Vagina (tissue), 2 donors: ENCODE measurements at regions not wholly inside any gene's neighbourhood (a gene's known extent, or its start where the extent isn't known, plus 50 kb on each side); places are given as distances from the start of the nearest gene placed in this dataset.

Experiments used
- DNase-seq, 2 donors: peaks; one replicate each; pipeline ENCODE4 v3.0.0-alpha.2; 2017; ENCODE audit errors: extremely low spot score in 2 of 2
- H3K27ac ChIP-seq: fragments of 200-600 bp; sonication (generic); one replicate; pipeline ENCODE4 v1.5.1; 2019
- H3K27me3 ChIP-seq: fragments of 200-600 bp; sonication (generic); one replicate; pipeline ENCODE4 v1.5.1; 2019
- H3K36me3 ChIP-seq, 2 donors: fragments of 200-600 bp; sonication (generic); one replicate each; pipeline ENCODE4 v1.5.1; 2017 to 2019
- H3K4me1 ChIP-seq: fragments of 200-600 bp; sonication (generic); one replicate; pipeline ENCODE4 v1.5.1; 2019
- H3K4me3 ChIP-seq, 2 donors: fragments of 200-600 bp; sonication (generic); 1 replicate in 1 of 2; 2 replicates in 1 of 2; pipeline ENCODE4 v1.5.1; 2016 to 2019
- H3K9me3 ChIP-seq: fragments of 200-600 bp; sonication (generic); one replicate; pipeline ENCODE4 v1.5.1; 2019
- POLR2A ChIP-seq, 2 donors: fragments of 450-650 bp; IDR thresholded peaks; one replicate each; pipeline ENCODE4 v1.6.1; 2017; ENCODE audit warnings: antibody characterized with exemption in 2 of 2, mild to moderate bottlenecking in 2 of 2, moderate library complexity in 2 of 2
- POLR2AphosphoS5 ChIP-seq, 2 donors: sonication (generic); formaldehyde crosslinking; IDR thresholded peaks; one replicate each; pipeline ENCODE4 v1.9.0; 2017; ENCODE audit warnings: antibody characterized with exemption in 2 of 2, mild to moderate bottlenecking in 2 of 2, low read depth in 1 of 2; ENCODE audit not compliant: insufficient read depth in 1 of 2
- intact Hi-C: fragments of 100-400 bp; cut with DNase I; formaldehyde crosslinking; loops from one replicate; pipeline ENCODE4 v1.15.1; 2023
- TF ChIP-seq, protein P1 (sequence below), 3 experiments: fragments of 450-650 bp in 2 of 3; fragments of 200-600 bp in 1 of 3; sonication (generic) in 1 of 3; IDR thresholded peaks; one replicate each; pipeline ENCODE4 v1.5.1; 2017 to 2019; ENCODE audit warnings: antibody characterized with exemption in 3 of 3, mild to moderate bottlenecking in 2 of 3, moderate library complexity in 2 of 3

DNA sequence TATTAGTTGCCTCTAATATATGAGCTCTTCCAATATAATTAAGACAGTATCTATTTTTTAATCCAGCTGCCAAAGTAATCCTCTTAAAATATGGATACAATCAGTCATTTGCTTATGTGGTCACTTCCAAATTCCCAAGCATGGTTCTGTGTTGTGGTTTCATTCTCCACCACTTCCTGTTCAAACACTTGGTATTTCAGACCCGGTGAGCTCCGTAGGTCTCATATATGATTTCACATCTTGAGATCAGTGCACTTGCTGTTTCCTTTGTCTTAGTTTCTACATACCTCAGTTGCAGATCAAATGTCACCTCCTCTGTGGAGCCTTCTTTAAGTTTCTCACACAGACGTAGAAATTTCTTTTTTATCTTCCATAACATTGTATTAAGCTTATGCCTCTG is 254.2 kb downstream of the KCNS3 start:
- no peak for DNase-seq
- intact Hi-C loops = no loop called here
- H3K4me3 ChIP-seq = no peak overlapping the region
- H3K9me3 ChIP-seq = no peaks in the 10 kb centered on the region
- H3K4me1 ChIP-seq = no peaks in the 10 kb centered on the region
- no peaks in the 10 kb centered on the region for H3K36me3 ChIP-seq
- no peak for TF ChIP-seq POLR2A (IDR thresholded peaks at IDR 0.05)
- TF ChIP-seq, protein P1, sequence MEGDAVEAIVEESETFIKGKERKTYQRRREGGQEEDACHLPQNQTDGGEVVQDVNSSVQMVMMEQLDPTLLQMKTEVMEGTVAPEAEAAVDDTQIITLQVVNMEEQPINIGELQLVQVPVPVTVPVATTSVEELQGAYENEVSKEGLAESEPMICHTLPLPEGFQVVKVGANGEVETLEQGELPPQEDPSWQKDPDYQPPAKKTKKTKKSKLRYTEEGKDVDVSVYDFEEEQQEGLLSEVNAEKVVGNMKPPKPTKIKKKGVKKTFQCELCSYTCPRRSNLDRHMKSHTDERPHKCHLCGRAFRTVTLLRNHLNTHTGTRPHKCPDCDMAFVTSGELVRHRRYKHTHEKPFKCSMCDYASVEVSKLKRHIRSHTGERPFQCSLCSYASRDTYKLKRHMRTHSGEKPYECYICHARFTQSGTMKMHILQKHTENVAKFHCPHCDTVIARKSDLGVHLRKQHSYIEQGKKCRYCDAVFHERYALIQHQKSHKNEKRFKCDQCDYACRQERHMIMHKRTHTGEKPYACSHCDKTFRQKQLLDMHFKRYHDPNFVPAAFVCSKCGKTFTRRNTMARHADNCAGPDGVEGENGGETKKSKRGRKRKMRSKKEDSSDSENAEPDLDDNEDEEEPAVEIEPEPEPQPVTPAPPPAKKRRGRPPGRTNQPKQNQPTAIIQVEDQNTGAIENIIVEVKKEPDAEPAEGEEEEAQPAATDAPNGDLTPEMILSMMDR (IDR thresholded peaks at IDR 0.05) = no peak
- H3K27ac ChIP-seq = no peak overlapping the region
- no peaks in the 10 kb centered on the region for H3K27me3 ChIP-seq

DNA sequence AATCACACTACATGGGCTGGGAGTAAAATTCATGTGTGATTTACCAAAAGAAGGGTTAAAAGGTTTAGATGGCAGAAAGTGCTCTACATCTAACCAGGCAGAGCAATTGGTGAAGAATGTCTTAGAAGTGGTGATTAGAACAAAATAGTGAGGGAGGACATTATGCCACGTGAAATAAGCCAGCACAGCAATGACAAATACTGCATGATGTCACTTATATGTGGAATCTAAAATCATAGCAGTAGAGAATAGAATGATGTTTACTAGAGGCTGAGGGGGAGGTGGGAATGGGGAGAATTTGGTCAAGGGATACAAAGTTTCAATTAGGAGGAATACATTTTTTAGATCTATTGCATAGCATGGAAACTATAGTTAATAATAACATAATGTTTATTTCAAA is 253.3 kb downstream of the KCNS3 start:
- Histone ChIP-seq H3K4me3 (no peak overlapping the region), H3K4me1 (no peaks in the 10 kb centered on the region), H3K9me3 (no peaks in the 10 kb centered on the region), H3K27me3 (no peaks in the 10 kb centered on the region), H3K27ac (no peak overlapping the region), H3K36me3 (no peaks in the 10 kb centered on the region)
- TF ChIP-seq POLR2A (IDR thresholded peaks at IDR 0.05) (no peak), POLR2AphosphoS5 (IDR thresholded peaks at IDR 0.05; ENCODE audit: insufficient read depth in 1 of 2, low read depth in 1 of 2) (no peak)
- TF ChIP-seq, protein P1 (IDR thresholded peaks at IDR 0.05) = no peak
- intact Hi-C loops = no loop called here
- no peak for DNase-seq

DNA sequence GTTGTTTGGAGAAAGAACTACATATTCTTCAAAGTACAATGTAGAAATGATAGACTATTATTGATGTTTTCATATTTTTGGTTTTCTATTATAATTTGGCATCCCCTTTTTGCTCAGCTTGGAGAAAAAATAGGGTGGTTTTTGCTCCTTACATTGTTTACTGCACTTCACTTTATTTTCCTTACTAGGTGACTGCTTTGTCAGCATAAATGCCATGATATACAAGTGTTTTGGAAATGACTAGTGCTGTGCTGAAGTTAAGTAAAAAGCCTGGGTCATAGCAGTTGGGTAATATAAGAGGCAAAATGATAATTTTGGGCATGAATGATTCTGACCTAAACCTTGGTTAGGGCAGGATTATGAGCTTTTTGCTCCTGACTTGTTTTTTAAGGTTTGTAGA is 250.9 kb downstream of the KCNS3 start:
- Histone ChIP-seq H3K4me1 (no peaks in the 10 kb centered on the region), H3K27ac (no peak overlapping the region), H3K27me3 (no peaks in the 10 kb centered on the region), H3K9me3 (no peaks in the 10 kb centered on the region), H3K4me3 (no peak overlapping the region), H3K36me3 (no peaks in the 10 kb centered on the region)
- intact Hi-C loops = no loop called here
- DNase-seq = no peak
- TF ChIP-seq, protein P1 (IDR thresholded peaks at IDR 0.05) = no peak
- TF ChIP-seq POLR2A (IDR thresholded peaks at IDR 0.05) (no peak), POLR2AphosphoS5 (IDR thresholded peaks at IDR 0.05; ENCODE audit: insufficient read depth in 1 of 2, low read depth in 1 of 2) (no peak)

DNA sequence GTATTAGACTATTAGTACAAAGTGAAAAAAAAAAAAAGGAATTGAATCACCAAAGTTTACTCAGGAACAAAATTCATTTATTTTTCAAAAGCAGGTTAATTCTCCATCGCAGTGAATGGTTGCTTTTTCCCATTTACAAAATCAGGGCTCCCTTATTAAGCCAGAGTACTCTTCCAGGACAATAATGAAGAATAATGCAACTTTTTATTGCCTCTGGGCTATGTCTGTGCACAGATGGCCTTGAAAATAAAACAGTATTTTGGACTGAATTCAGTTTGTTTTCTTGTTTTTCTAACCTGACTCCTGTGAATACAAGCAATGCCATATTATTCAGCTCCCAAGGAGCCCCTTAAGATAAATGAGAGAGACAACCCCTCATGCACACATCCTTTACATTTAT is 246.8 kb downstream of the KCNS3 start:
- no peak for TF ChIP-seq POLR2AphosphoS5 (IDR thresholded peaks at IDR 0.05; ENCODE audit: insufficient read depth in 1 of 2, low read depth in 1 of 2)
- TF ChIP-seq POLR2A (IDR thresholded peaks at IDR 0.05) = no peak
- TF ChIP-seq, protein P1 (IDR thresholded peaks at IDR 0.05) = no peak
- no peaks in the 10 kb centered on the region for H3K4me1 ChIP-seq
- no peaks in the 10 kb centered on the region for H3K27me3 ChIP-seq
- no peak for DNase-seq
- H3K9me3 ChIP-seq = no peaks in the 10 kb centered on the region
- no peak overlapping the region for H3K27ac ChIP-seq
- H3K36me3 ChIP-seq = no peaks in the 10 kb centered on the region
- intact Hi-C loops = no loop called here
- no peak overlapping the region for H3K4me3 ChIP-seq

DNA sequence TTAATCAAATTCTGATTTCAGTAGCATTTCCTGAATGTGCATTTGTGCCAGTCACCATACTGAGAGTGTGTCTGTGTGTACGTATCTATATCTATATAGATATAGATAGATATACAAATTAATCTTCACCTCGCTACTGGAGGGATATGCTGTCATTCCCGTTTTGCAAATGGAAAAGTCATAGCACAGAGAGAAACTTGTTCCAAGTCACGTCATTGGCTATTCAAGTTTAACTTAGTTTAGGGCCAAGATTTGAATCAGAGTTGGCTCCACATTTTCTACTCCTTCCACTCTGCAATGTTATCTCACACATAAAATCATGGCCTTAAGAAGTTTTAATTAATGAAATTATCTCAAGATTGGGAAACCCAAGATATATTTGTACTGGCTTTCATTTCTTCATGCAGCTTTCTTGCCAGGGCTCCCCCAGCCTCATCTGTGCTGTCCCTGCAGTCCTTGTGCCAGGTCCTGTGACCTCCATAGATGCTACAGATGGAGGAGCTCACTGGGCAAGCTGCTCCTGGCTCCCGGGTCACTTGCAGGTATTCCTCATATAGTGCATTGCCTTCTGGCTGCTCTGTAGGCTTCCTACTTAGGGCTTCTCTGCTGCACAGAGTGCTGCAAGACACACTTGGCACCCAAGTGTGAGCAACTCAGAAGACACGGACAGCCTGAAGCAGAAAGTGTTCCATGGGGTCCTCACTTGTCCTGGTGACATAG is 245.8 kb downstream of the KCNS3 start:
- no peaks in the 10 kb centered on the region for H3K27me3 ChIP-seq
- H3K4me3 ChIP-seq = no peak overlapping the region
- no peak for DNase-seq
- no peaks in the 10 kb centered on the region for H3K9me3 ChIP-seq
- no peaks in the 10 kb centered on the region for H3K4me1 ChIP-seq
- intact Hi-C loops = no loop called here
- no peak overlapping the region for H3K27ac ChIP-seq
- no peaks in the 10 kb centered on the region for H3K36me3 ChIP-seq
- TF ChIP-seq POLR2A (IDR thresholded peaks at IDR 0.05) = no peak
- TF ChIP-seq, protein P1 (IDR thresholded peaks at IDR 0.05) = no peak
- TF ChIP-seq POLR2AphosphoS5 (IDR thresholded peaks at IDR 0.05; ENCODE audit: insufficient read depth in 1 of 2, low read depth in 1 of 2) = no peak
